Naive thymus-derived CD4-positive, alpha-beta T cell (primary cell): ENCODE measurements at regions not wholly inside any gene's neighbourhood (a gene's known extent, or its start where the extent isn't known, plus 50 kb on each side); places are given as distances from the start of the nearest gene placed in this dataset.
A peak's percentile ranks its signal among the peaks of the same experiment; 100 is the strongest.

Source experiments
- ATAC-seq: fragments of 150-1000 bp; cut with Tn5 transposase; 2 replicates; pipeline ENCODE4 v1.10.0; 2021; ENCODE audit warnings: mild to moderate bottlenecking, moderate library complexity
- CTCF ChIA-PET: fragments of 350-600 bp; sonication (Branson Sonifier 250); formaldehyde crosslinking; loops from one replicate; lab custom pipeline; 2021; ENCODE audit warnings: antibody characterized with exemption; lab: Charles Lee
- POLR2A ChIA-PET: fragments of 350-600 bp; sonication (Branson Sonifier 250); formaldehyde crosslinking; loops from one replicate; lab custom pipeline; 2021; ENCODE audit warnings: antibody characterized with exemption, inconsistent platforms; lab: Charles Lee
- DNase-seq, 9 donors: peaks; one replicate each; pipeline versions ENCODE4 v3.0.0 to v3.0.0-alpha.2; 2020 to 2022; ENCODE audit warnings: mixed read lengths in 1 of 9
- H3K27ac ChIP-seq: one replicate; pipeline ENCODE4 v1.7.0; 2013; ENCODE audit warnings: mild to moderate bottlenecking, low read depth, low read length, moderate library complexity
- H3K27me3 ChIP-seq, 2 donors: one replicate each; pipeline ENCODE4 v1.7.0; 2013; ENCODE audit warnings: low read length in 2 of 2, mild to moderate bottlenecking in 2 of 2, moderate library complexity in 2 of 2; ENCODE audit not compliant: control insufficient read depth in 2 of 2, insufficient read depth in 2 of 2
- H3K36me3 ChIP-seq, 3 experiments: 1 replicate in 2 of 3; 2 replicates in 1 of 3; pipeline ENCODE4 v1.7.0; 2013; ENCODE audit warnings: low read length in 3 of 3, mild to moderate bottlenecking in 3 of 3, moderate library complexity in 1 of 3; ENCODE audit not compliant: insufficient read depth in 3 of 3, control insufficient read depth in 2 of 3
- H3K4me1 ChIP-seq, 2 donors: one replicate each; pipeline ENCODE4 v1.7.0; 2013; ENCODE audit warnings: low read length in 2 of 2, mild to moderate bottlenecking in 2 of 2, moderate library complexity in 1 of 2; ENCODE audit not compliant: control insufficient read depth in 2 of 2, insufficient read depth in 2 of 2
- H3K4me3 ChIP-seq: 2 replicates; pipeline ENCODE4 v1.7.0; 2013; ENCODE audit warnings: mild to moderate bottlenecking, low read length
- H3K9me3 ChIP-seq, 3 experiments: 1 replicate in 2 of 3; 2 replicates in 1 of 3; pipeline ENCODE4 v1.7.0; 2013; ENCODE audit warnings: low read length in 3 of 3; ENCODE audit not compliant: control insufficient read depth in 2 of 3
- H3K27ac Mint-ChIP-seq, 9 donors: one replicate each; pipeline ENCODE4 v1.8.0; 2020 to 2022; ENCODE audit warnings: mixed read lengths in 9 of 9, mild to moderate bottlenecking in 8 of 9, moderate library complexity in 5 of 9, inconsistent platforms in 2 of 9
- H3K27me3 Mint-ChIP-seq, 5 donors: one replicate each; pipeline ENCODE4 v1.8.0; 2021 to 2022; ENCODE audit warnings: mixed read lengths in 5 of 5, mild to moderate bottlenecking in 1 of 5
- H3K36me3 Mint-ChIP-seq, 5 donors: one replicate each; pipeline ENCODE4 v1.8.0; 2020 to 2022; ENCODE audit warnings: mixed read lengths in 5 of 5, mild to moderate bottlenecking in 3 of 5, inconsistent platforms in 1 of 5
- H3K4me1 Mint-ChIP-seq, 7 donors: one replicate each; pipeline ENCODE4 v1.8.0; 2020 to 2022; ENCODE audit warnings: mixed read lengths in 7 of 7, mild to moderate bottlenecking in 3 of 7, inconsistent platforms in 1 of 7
- H3K4me3 Mint-ChIP-seq, 10 donors: one replicate each; pipeline ENCODE4 v1.8.0; 2020 to 2022; ENCODE audit warnings: mild to moderate bottlenecking in 10 of 10, mixed read lengths in 10 of 10, moderate library complexity in 6 of 10, inconsistent platforms in 2 of 10
- H3K9me3 Mint-ChIP-seq, 11 donors: one replicate each; pipeline ENCODE4 v1.8.0; 2020 to 2022; ENCODE audit warnings: mixed read lengths in 11 of 11, mild to moderate bottlenecking in 4 of 11, inconsistent platforms in 1 of 11, moderate library complexity in 1 of 11
- intact Hi-C, 2 donors: fragments of 100-400 bp; cut with micrococcal nuclease; formaldehyde crosslinking; loops; one replicate each; pipeline ENCODE4 v1.15.1; 2023

DNA sequence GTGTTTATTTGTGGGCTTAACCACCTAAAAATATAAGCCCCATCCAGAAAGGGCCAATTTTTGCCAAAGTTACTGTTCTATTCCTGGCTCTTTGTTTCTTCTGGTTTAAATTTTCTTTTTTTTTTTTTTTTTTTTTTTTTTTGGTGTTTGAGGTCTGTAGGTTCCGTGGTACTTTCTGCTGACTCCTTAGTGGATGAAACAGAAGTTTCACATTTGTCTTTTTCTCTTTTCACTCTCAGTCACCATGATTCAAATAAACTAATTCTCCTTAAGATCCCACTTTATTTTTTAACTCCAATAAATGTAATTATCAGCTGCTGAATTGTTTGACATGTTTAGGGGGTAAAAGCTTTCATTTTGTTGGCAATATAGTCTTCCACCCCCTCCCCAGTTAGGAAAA is 322.3 kb downstream of the CHRM3 start:
- H3K27ac Mint-ChIP-seq, result peak overlapping the region in 8 of 9 donors; percentile 12 to 91 (median 80)
- H3K4me1 ChIP-seq, result peaks cover 0 to 4% of the 10 kb centered on the region in 2 donors
- DNase-seq (no peak), ATAC-seq (no peak)
- CTCF ChIA-PET, result no interaction called here
- no peaks in the 10 kb centered on the region for H3K27me3 Mint-ChIP-seq
- peaks cover 13 to 48% (median 35%) of the 10 kb centered on the region in 7 donors for H3K4me1 Mint-ChIP-seq
- H3K36me3 ChIP-seq, result peaks cover 0 to 33% (median 0%) of the 10 kb centered on the region in 3 experiments
- peaks cover 0 to 10% (median 0%) of the 10 kb centered on the region in 11 donors for H3K9me3 Mint-ChIP-seq
- intact Hi-C loops, result no loop called here
- H3K4me3 ChIP-seq, result no peak overlapping the region
- peaks cover 27 to 82% (median 61%) of the 10 kb centered on the region in 5 donors for H3K36me3 Mint-ChIP-seq
- peak overlapping the region in 1 of 10 donors; percentile 30 for H3K4me3 Mint-ChIP-seq
- H3K27me3 ChIP-seq, result no peaks in the 10 kb centered on the region
- no peak overlapping the region for H3K27ac ChIP-seq
- POLR2A ChIA-PET, result interaction anchor here (0.7 to 5.6 kb wide), 2 partner anchors 9 to 27 kb away, joined by 3 to 60 read pairs; no protein-coding TSS in a partner anchor
- H3K9me3 ChIP-seq, result no peaks in the 10 kb centered on the region

DNA sequence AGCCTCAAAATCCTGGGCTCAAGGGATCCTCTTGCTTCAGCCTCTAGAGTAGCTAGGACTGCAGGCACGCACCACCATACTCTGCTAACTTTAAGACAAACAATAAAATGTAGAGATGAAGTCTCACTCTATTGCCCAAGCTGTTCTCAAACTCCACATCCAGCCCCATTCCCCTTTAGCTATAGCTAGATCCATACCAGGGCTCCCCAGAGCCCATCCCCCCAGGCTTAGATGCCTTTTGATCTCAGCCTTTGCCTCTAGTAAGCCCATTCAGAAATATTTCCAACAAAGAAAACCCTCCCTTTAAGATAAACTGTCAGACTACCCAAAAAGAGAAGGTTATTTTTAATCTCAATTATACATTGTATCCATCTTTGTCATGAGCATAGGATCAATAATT is 325.4 kb downstream of the CHRM3 start:
- ChIA-PET CTCF (interaction anchor here (0.7 kb wide), 1 partner anchor 8 kb away, joined by 5 read pairs; no protein-coding TSS in a partner anchor), POLR2A (no interaction called here)
- DNase-seq, result no peak
- Mint-ChIP-seq H3K36me3 (peaks cover 14 to 61% (median 40%) of the 10 kb centered on the region in 5 donors), H3K27me3 (no peaks in the 10 kb centered on the region), H3K27ac (peak overlapping the region in 7 of 9 donors; percentile 31 to 80 (median 65)), H3K4me1 (peaks cover 9 to 31% (median 21%) of the 10 kb centered on the region in 7 donors), H3K9me3 (peaks cover 0 to 10% (median 0%) of the 10 kb centered on the region in 11 donors), H3K4me3 (peak overlapping the region in 5 of 10 donors; percentile 11 to 47 (median 20))
- intact Hi-C loops, result loop anchor here in 1 of 2 donors (2.0 kb wide), 1 partner anchor 19 kb away; no protein-coding TSS in a partner anchor
- Histone ChIP-seq H3K27ac (no peak overlapping the region), H3K9me3 (no peaks in the 10 kb centered on the region), H3K36me3 (peaks cover 0 to 28% (median 0%) of the 10 kb centered on the region in 3 experiments), H3K27me3 (no peaks in the 10 kb centered on the region), H3K4me1 (peaks cover under 1 to 29% of the 10 kb centered on the region in 2 donors), H3K4me3 (no peak overlapping the region)
- ATAC-seq, result no peak

DNA sequence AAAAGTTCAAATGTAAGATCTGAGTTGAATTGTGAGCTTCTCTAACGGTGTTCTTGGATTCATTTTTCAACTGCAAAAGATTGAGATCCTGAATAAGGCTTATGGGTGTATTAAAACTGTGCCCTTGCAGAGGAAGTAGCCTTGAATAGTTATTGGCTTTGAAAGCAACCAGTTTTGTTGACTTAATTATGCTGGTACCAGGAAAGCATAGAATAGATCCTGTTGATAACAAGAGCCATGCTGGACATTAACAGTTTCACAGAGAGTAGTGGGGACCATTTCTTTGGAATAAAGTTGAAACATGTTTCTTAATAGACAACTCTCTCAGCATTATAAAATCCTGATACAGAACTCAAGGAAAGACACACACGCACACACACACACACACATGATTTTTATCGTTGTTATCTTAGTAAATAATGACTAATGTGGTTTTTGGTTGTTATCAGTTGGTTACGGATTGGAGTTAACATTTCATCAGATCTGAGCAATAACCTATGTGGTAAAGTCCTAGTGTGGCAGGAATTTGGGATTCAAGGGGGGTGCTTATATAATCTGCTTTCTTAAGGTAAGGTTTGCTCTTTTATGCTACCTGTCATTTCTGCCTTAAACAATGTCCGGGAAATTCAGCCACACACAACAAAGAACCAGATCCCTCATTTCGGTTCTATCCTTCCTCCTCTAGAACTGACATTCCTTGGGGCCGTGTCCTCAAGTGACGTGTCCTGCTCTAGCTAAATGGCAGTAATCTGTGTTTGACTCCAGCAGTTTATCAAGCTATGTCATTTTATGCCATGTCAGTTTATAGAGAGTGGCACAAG is 330.9 kb downstream of the CHRM3 start:
- H3K27me3 ChIP-seq, result no peaks in the 10 kb centered on the region
- peak overlapping the region; percentile 80 for H3K27ac ChIP-seq
- H3K9me3 Mint-ChIP-seq, result no peaks in the 10 kb centered on the region
- peaks cover 17 to 30% of the 10 kb centered on the region in 2 donors for H3K4me1 ChIP-seq
- no peaks in the 10 kb centered on the region for H3K27me3 Mint-ChIP-seq
- ChIA-PET CTCF (interaction anchor here (0.5 to 2.0 kb wide), 5 partner anchors 9 to 311 kb away, joined by 3 to 5 read pairs (median 4); no protein-coding TSS in a partner anchor), POLR2A (interaction anchor here (1.2 to 5.1 kb wide), 5 partner anchors 9 to 81 kb away, joined by 3 to 60 read pairs (median 4); no protein-coding TSS in a partner anchor)
- intact Hi-C loops, result loop anchor here in 1 of 2 donors (5.0 kb wide), 4 partner anchors 170 to 310 kb away; no protein-coding TSS in a partner anchor
- DNase-seq, result no peak
- no peak for ATAC-seq
- peaks cover 0 to 14% (median 0%) of the 10 kb centered on the region in 3 experiments for H3K36me3 ChIP-seq
- H3K9me3 ChIP-seq, result no peaks in the 10 kb centered on the region
- H3K4me3 ChIP-seq, result peak overlapping the region; percentile 70
- H3K27ac Mint-ChIP-seq, result peak overlapping the region in 1 of 9 donors; percentile 96
- H3K4me1 Mint-ChIP-seq, result peaks cover 13 to 33% (median 18%) of the 10 kb centered on the region in 7 donors
- H3K36me3 Mint-ChIP-seq, result peaks cover 0 to 16% (median 4%) of the 10 kb centered on the region in 5 donors
- no peak overlapping the region for H3K4me3 Mint-ChIP-seq

DNA sequence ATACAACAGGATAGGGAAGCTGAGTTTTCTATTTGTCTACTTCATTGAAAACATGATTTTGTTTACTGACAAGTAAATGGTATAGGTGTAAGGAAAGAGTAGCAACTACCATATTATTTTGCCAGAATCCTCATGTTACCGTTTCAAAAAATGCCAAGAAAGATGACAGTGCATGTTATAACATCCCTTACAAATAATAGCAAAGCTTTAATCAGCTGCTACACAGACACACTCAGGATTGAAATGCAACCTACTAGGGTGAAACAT is 331.5 kb downstream of the CHRM3 start:
- ChIA-PET POLR2A (interaction anchor here (1.2 to 5.1 kb wide), 4 partner anchors 9 to 81 kb away, joined by 3 to 60 read pairs (median 10); no protein-coding TSS in a partner anchor), CTCF (interaction anchor here (0.7 to 2.0 kb wide), 5 partner anchors 9 to 311 kb away, joined by 3 to 5 read pairs (median 4); no protein-coding TSS in a partner anchor)

DNA sequence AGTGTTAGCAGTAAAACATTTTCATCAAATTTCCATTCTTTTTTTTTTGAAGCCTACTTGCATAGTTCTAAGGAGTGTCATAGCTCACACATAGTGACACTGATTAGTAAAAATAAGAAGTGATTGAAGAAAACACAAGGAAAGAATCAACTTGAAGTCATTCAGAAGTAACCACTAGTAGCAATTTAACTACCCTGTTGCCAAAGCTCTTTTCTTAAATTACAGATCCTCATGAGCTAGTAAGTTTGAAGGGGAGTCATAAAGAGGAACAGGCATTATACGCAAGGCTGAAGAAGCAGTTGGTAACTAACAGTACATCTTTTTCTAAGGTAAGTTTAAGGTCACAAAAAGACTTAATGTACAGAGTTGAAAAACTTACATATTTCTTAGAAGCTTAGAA is 332.2 kb downstream of the CHRM3 start:
- peak overlapping the region; percentile 70 for H3K4me3 ChIP-seq
- peaks cover 17 to 32% of the 10 kb centered on the region in 2 donors for H3K4me1 ChIP-seq
- no peaks in the 10 kb centered on the region for H3K27me3 ChIP-seq
- peak overlapping the region in 1 of 9 donors; percentile 96 for H3K27ac Mint-ChIP-seq
- H3K36me3 ChIP-seq, result peaks cover 0 to 6% (median 0%) of the 10 kb centered on the region in 3 experiments
- H3K36me3 Mint-ChIP-seq, result peaks cover 0 to 7% (median 0%) of the 10 kb centered on the region in 5 donors
- no peak overlapping the region for H3K4me3 Mint-ChIP-seq
- no peak for DNase-seq
- ATAC-seq, result no peak
- H3K9me3 ChIP-seq, result no peaks in the 10 kb centered on the region
- peak overlapping the region; percentile 80 for H3K27ac ChIP-seq
- intact Hi-C loops, result loop anchor here (1.0 to 5.0 kb wide), 8 partner anchors 8 to 311 kb away; no protein-coding TSS in a partner anchor
- CTCF ChIA-PET, result interaction anchor here (0.7 to 2.0 kb wide), 7 partner anchors 8 to 312 kb away, joined by 3 to 11 read pairs (median 4); no protein-coding TSS in a partner anchor
- peaks cover 18 to 34% (median 27%) of the 10 kb centered on the region in 7 donors for H3K4me1 Mint-ChIP-seq
- POLR2A ChIA-PET, result interaction anchor here (0.8 to 5.1 kb wide), 6 partner anchors 9 to 260 kb away, joined by 3 to 60 read pairs (median 4); no protein-coding TSS in a partner anchor
- no peaks in the 10 kb centered on the region for H3K27me3 Mint-ChIP-seq
- no peaks in the 10 kb centered on the region for H3K9me3 Mint-ChIP-seq

More for the DNA sequence above, 331.5 kb downstream of the CHRM3 start:
- no peak overlapping the region for H3K4me3 Mint-ChIP-seq
- peaks cover 17 to 34% (median 21%) of the 10 kb centered on the region in 7 donors for H3K4me1 Mint-ChIP-seq
- DNase-seq (no peak), ATAC-seq (no peak)
- no peaks in the 10 kb centered on the region for H3K9me3 ChIP-seq
- peak overlapping the region in 1 of 9 donors; percentile 96 for H3K27ac Mint-ChIP-seq
- no peaks in the 10 kb centered on the region for H3K9me3 Mint-ChIP-seq
- H3K36me3 Mint-ChIP-seq, result peaks cover 0 to 13% (median 2%) of the 10 kb centered on the region in 5 donors
- peak overlapping the region; percentile 70 for H3K4me3 ChIP-seq
- H3K36me3 ChIP-seq, result peaks cover 0 to 13% (median 0%) of the 10 kb centered on the region in 3 experiments
- H3K4me1 ChIP-seq, result peaks cover 17 to 29% of the 10 kb centered on the region in 2 donors
- intact Hi-C loops, result loop anchor here (1.0 to 5.0 kb wide), 8 partner anchors 8 to 311 kb away; no protein-coding TSS in a partner anchor
- H3K27me3 Mint-ChIP-seq, result no peaks in the 10 kb centered on the region
- H3K27me3 ChIP-seq, result no peaks in the 10 kb centered on the region
- H3K27ac ChIP-seq, result peak overlapping the region; percentile 80
